HCT116 (cell line): ENCODE measurements at regions not wholly inside any gene's neighbourhood (a gene's known extent, or its start where the extent isn't known, plus 50 kb on each side); places are given as distances from the start of the nearest gene placed in this dataset.

Experiments
- ATAC-seq: fragments of 200-7000 bp; cut with Tn5 transposase; 2 replicates; pipeline ENCODE4 v1.9.1; 2020; ENCODE audit warnings: mild to moderate bottlenecking, moderate library complexity
- BruUV-seq: library from RNA; stranded (reverse); fragments of 400-500 nt; replicated peaks from 2 replicates; lab custom pipeline; 2021; lab: Mats Ljungman, UMichigan
- CTCF ChIA-PET: fragments of 300-600 bp; sonication (Branson Sonifier 250); formaldehyde crosslinking; loops from one replicate; lab custom pipeline; 2021; ENCODE audit warnings: antibody characterized with exemption; lab: Charles Lee
- POLR2A ChIA-PET: fragments of 300-600, 350-600 bp; sonication (Branson Sonifier 250); formaldehyde crosslinking; loops from one replicate; lab custom pipeline; 2021; ENCODE audit warnings: antibody characterized with exemption; lab: Charles Lee
- RAD21 ChIA-PET, 2 experiments: fragments of 300-600 bp; sonication (Branson Sonifier 250); formaldehyde crosslinking; loops; one replicate each; lab custom pipeline; 2023; ENCODE audit warnings: low total read pairs in 2 of 2; ENCODE audit not compliant: uncharacterized antibody in 2 of 2, unreplicated experiment in 2 of 2, low non-redundant PET in 1 of 2; lab: Charles Lee
- DNase-seq: peaks from one replicate; pipeline ENCODE4 v3.0.0-alpha.2; 2010; ENCODE audit warnings: low read depth, low spot score
- H2AFZ ChIP-seq: fragments of 200-600 bp; shearing (Covaris generic), sonication (generic); 2 replicates; pipeline ENCODE4 v1.6.1; 2017; ENCODE audit warnings: low read depth, mixed run types, mixed read lengths, antibody characterized with exemption, low read length; ENCODE audit not compliant: poor library complexity, severe bottlenecking
- H3K27ac ChIP-seq: 2 replicates; pipeline ENCODE4 v1.5.1; 2012; ENCODE audit warnings: low read depth, low read length
- H3K27me3 ChIP-seq: fragments of 200-600 bp; sonication (generic); 2 replicates; pipeline ENCODE4 v1.6.1; 2016; ENCODE audit warnings: mixed run types, low read length, mixed read lengths; ENCODE audit not compliant: insufficient read depth
- H3K36me3 ChIP-seq, 2 experiments: fragments of 200-500 bp in 1 of 2; fragments of 200-600 bp in 1 of 2; sonication (Bioruptor generic) in 1 of 2; sonication (generic) in 1 of 2; 2 replicates each; pipeline versions ENCODE4 v1.5.1 to v1.6.1; 2014 to 2016; ENCODE audit warnings: low read length in 2 of 2, inconsistent platforms in 1 of 2, mixed read lengths in 1 of 2, mixed run types in 1 of 2; ENCODE audit not compliant: insufficient read depth in 2 of 2, control insufficient read depth in 1 of 2
- H3K4me1 ChIP-seq, 2 experiments: fragments of 200-600 bp in 1 of 2; sonication (generic) in 1 of 2; 2 replicates each; pipeline versions ENCODE4 v1.5.1 to v1.6.1; 2012 to 2017; ENCODE audit warnings: low read length in 2 of 2, inconsistent platforms in 1 of 2, mild to moderate bottlenecking in 1 of 2, mixed read lengths in 1 of 2, mixed run types in 1 of 2, moderate library complexity in 1 of 2; ENCODE audit not compliant: insufficient read depth in 2 of 2, control insufficient read depth in 1 of 2
- H3K4me2 ChIP-seq: fragments of 200-600 bp; sonication (generic); 2 replicates; pipeline ENCODE4 v1.6.1; 2017; ENCODE audit warnings: mixed run types, low read length, mixed read lengths
- H3K4me3 ChIP-seq, 2 experiments: fragments of 200-600 bp in 1 of 2; sonication (generic) in 1 of 2; replicated peaks in 1 of 2; 2 replicates each; pipeline ENCODE4 v1.5.1; 2011 to 2016; ENCODE audit warnings: low read length in 2 of 2, control low read depth in 1 of 2, low read depth in 1 of 2, mild to moderate bottlenecking in 1 of 2, mixed read lengths in 1 of 2, mixed run types in 1 of 2
- H3K79me2 ChIP-seq: fragments of 200-600 bp; sonication (generic); 2 replicates; pipeline ENCODE4 v1.6.1; 2017; ENCODE audit warnings: mild to moderate bottlenecking, mixed run types, low read length, moderate library complexity, mixed read lengths; ENCODE audit not compliant: insufficient read depth
- H3K9ac ChIP-seq: fragments of 200-600 bp; sonication (generic); 2 replicates; pipeline ENCODE4 v1.6.1; 2016; ENCODE audit warnings: low read length, mixed read lengths
- H3K9me2 ChIP-seq: fragments of 200-600 bp; sonication (generic), shearing (Covaris generic); 2 replicates; pipeline ENCODE4 v1.6.1; 2017; ENCODE audit warnings: mixed run types, mild to moderate bottlenecking, moderate library complexity; ENCODE audit not compliant: insufficient read depth
- H3K9me3 ChIP-seq, 2 experiments: fragments of 200-500 bp in 1 of 2; fragments of 200-600 bp in 1 of 2; sonication (Bioruptor generic) in 1 of 2; sonication (generic) in 1 of 2; 2 replicates each; pipeline ENCODE4 v1.6.1; 2014 to 2017; ENCODE audit warnings: low read length in 2 of 2, mixed read lengths in 2 of 2, inconsistent platforms in 1 of 2, low read depth in 1 of 2, mild to moderate bottlenecking in 1 of 2, mixed run types in 1 of 2, moderate library complexity in 1 of 2; ENCODE audit not compliant: control insufficient read depth in 1 of 2, insufficient read depth in 1 of 2
- H4K20me1 ChIP-seq: fragments of 200-600 bp; sonication (generic), shearing (Covaris generic); 2 replicates; pipeline ENCODE4 v1.6.1; 2017; ENCODE audit warnings: mixed run types, mild to moderate bottlenecking, moderate library complexity; ENCODE audit not compliant: insufficient read depth
- CEBPB ChIP-seq: IDR thresholded peaks from 2 replicates; pipeline ENCODE4 v1.6.1; 2012; ENCODE audit warnings: low read depth
- EGR1 ChIP-seq: IDR thresholded peaks from 2 replicates; pipeline ENCODE4 v1.6.1; 2012; ENCODE audit warnings: low read depth
- EZH2phosphoT487 ChIP-seq: fragments of 200-600 bp; IDR thresholded peaks from 2 replicates; pipeline ENCODE4 v1.6.1; 2018; ENCODE audit warnings: antibody characterized with exemption, borderline replicate concordance
- POLR2A ChIP-seq: IDR thresholded peaks from 2 replicates; pipeline ENCODE4 v1.7.0; 2011; ENCODE audit warnings: borderline replicate concordance; ENCODE audit not compliant: insufficient read depth, insufficient read length; ENCODE audit errors: extremely low read depth
- POLR2AphosphoS5 ChIP-seq: IDR thresholded peaks from 2 replicates; pipeline ENCODE4 v1.6.1; 2011; ENCODE audit warnings: mild to moderate bottlenecking, low read depth, low read length, moderate library complexity
- SIN3A ChIP-seq: IDR thresholded peaks from 2 replicates; pipeline ENCODE4 v1.6.1; 2012; ENCODE audit warnings: low read depth
- SRF ChIP-seq: IDR thresholded peaks from 2 replicates; pipeline ENCODE4 v1.6.1; 2012; ENCODE audit warnings: low read depth
- TCF7L2 ChIP-seq: IDR thresholded peaks from 2 replicates; pipeline ENCODE4 v1.7.0; 2011; ENCODE audit warnings: borderline replicate concordance, inconsistent platforms; ENCODE audit not compliant: insufficient read depth, insufficient read length; ENCODE audit errors: extremely low read depth
- ZBTB33 ChIP-seq: IDR thresholded peaks from 2 replicates; pipeline ENCODE4 v1.6.1; 2011; ENCODE audit warnings: mild to moderate bottlenecking, low read length, moderate library complexity; ENCODE audit not compliant: insufficient replicate concordance; ENCODE audit errors: extremely low read depth
- intact Hi-C: fragments of 100-400 bp; cut with micrococcal nuclease; formaldehyde crosslinking; loops from 2 replicates; pipeline ENCODE4 v1.10.0; 2022
- TF ChIP-seq, protein P1 (sequence below): IDR thresholded peaks from 2 replicates; pipeline ENCODE4 v1.6.1; 2012; ENCODE audit warnings: low read depth
- TF ChIP-seq, protein P2 (sequence below): IDR thresholded peaks from 2 replicates; pipeline ENCODE4 v1.6.1; 2012

DNA sequence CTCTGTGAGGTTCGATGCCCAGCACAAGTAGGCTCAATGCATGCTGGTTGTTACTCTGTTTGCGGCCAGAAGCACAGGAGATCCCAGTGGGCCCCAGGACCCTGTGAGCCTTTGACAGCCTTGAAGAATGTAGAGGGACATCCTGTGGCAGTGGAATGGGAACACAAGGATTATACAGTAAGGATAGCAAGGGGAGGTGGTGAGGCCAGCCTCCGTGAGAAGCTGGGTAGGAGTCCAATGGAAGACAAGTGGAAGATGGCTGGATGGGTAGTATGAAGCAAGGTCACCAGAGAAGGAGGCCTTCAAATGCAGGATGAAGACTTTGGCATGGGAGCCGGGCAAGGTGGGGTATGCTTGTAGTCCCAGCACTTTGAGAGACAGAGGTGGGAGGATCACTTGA, 622.9 kb upstream of the CDH4 start:
- Histone ChIP-seq H3K9me3 (peaks cover 0 to 33% of the 10 kb centered on the region in 2 experiments; a peak in 2 of 4 replicates), H3K9me2 (no peaks in the 10 kb centered on the region)
- DNase-seq, result no peak
- no TSS peak for BruUV-seq
- TF ChIP-seq SRF, result no peak
- TF ChIP-seq, protein P1, sequence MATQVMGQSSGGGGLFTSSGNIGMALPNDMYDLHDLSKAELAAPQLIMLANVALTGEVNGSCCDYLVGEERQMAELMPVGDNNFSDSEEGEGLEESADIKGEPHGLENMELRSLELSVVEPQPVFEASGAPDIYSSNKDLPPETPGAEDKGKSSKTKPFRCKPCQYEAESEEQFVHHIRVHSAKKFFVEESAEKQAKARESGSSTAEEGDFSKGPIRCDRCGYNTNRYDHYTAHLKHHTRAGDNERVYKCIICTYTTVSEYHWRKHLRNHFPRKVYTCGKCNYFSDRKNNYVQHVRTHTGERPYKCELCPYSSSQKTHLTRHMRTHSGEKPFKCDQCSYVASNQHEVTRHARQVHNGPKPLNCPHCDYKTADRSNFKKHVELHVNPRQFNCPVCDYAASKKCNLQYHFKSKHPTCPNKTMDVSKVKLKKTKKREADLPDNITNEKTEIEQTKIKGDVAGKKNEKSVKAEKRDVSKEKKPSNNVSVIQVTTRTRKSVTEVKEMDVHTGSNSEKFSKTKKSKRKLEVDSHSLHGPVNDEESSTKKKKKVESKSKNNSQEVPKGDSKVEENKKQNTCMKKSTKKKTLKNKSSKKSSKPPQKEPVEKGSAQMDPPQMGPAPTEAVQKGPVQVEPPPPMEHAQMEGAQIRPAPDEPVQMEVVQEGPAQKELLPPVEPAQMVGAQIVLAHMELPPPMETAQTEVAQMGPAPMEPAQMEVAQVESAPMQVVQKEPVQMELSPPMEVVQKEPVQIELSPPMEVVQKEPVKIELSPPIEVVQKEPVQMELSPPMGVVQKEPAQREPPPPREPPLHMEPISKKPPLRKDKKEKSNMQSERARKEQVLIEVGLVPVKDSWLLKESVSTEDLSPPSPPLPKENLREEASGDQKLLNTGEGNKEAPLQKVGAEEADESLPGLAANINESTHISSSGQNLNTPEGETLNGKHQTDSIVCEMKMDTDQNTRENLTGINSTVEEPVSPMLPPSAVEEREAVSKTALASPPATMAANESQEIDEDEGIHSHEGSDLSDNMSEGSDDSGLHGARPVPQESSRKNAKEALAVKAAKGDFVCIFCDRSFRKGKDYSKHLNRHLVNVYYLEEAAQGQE, result no peak
- no peak for TF ChIP-seq EZH2phosphoT487
- no peak for TF ChIP-seq CEBPB
- no peak for TF ChIP-seq POLR2AphosphoS5
- TF ChIP-seq TCF7L2, result no peak
- no peak for TF ChIP-seq SIN3A
- TF ChIP-seq POLR2A, result no peak
- no peak for TF ChIP-seq EGR1
- TF ChIP-seq, protein P2, sequence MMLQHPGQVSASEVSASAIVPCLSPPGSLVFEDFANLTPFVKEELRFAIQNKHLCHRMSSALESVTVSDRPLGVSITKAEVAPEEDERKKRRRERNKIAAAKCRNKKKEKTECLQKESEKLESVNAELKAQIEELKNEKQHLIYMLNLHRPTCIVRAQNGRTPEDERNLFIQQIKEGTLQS, result no peak
- TF ChIP-seq ZBTB33, result no peak
- TF ChIP-seq, all 23 proteins: peak for 0
- ChIA-PET POLR2A (no interaction called here), RAD21 (no interaction called here), CTCF (no interaction called here)
- Histone ChIP-seq H3K4me3 (no peak overlapping the region), H2AFZ (no peak overlapping the region), H3K79me2 (no peaks in the 10 kb centered on the region), H3K4me2 (no peak overlapping the region), H3K36me3 (no peaks in the 10 kb centered on the region), H3K9ac (no peak overlapping the region), H4K20me1 (no peaks in the 10 kb centered on the region), H3K27me3 (no peaks in the 10 kb centered on the region), H3K4me1 (no peaks in the 10 kb centered on the region), H3K27ac (no peak overlapping the region)
- intact Hi-C loops, result no loop called here
- ATAC-seq, result no peak
